NOMO-1 treated with dmso at 0.1 percent for 144 hours (cell line): ENCODE measurements at regions not wholly inside any gene's neighbourhood (a gene's known extent, or its start where the extent isn't known, plus 50 kb on each side); places are given as distances from the start of the nearest gene placed in this dataset.
"Not testable (repeated sequence)": the region's sequence is repeated elsewhere in the genome, so short reads cannot be mapped to it uniquely, and the experiment has no call there.

Experiments
- DNase-seq: peaks from one replicate; lab custom pipeline; 2025; ENCODE audit not compliant: unreplicated experiment; lab: John Stamatoyannopoulos, UW

DNA sequence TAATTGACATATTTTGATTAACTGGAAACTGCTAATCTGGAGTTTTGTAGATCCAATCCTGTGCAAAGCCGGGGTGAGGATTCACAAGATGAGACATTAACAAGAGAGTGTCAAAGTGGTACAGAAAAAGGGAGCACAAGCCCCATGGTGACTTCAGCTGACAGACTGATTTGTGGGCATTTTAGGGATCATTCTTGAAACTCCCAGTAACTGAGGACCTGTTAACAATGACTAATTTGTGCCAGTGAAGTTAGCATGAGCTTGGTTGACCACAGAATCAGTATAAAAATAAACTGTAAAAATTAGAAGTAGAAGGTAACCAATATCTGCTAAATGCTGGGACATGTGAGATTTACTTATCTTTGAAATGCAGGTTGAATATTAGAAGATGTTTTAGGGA lies 1578.3 kb downstream of the EFNA5 start:
- no peak for DNase-seq

DNA sequence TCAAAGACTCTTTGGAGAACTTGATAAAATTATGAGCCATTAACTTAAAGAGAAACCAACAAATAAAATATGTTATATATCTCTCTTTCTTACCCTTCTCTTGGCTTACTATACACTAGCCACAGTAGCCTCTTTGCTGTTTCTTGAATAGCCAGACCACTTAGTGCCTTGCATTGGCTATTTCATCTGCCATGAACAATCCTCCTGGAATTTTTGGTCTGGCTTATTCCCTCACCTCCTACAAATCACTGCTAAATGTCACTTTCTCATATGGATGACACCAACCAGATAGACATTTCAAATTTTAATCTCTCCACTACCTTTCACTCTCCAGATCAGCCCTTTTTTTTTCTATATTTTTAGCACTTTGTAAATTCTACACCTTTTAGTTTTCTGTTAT lies 1581.7 kb downstream of the EFNA5 start:
- DNase-seq, result no peak

DNA sequence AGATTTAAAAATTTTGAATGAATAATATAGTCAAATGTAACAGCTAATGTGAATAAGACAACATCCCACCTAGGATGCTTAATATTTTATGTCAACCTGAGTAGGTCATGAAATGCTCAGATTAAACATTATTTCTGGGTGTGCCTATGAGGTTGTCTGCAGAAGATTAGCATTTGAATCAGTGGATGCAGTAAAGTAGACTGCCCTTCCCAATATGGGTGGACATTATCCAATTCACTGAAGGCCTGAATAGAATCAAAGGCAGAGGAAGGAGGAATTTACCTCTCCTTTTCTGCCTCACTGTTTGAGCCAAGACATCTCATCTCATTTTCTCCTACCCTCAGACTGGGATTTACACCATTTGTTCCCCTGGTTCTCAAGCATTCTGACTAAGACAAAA lies 1582.3 kb downstream of the EFNA5 start:
- DNase-seq, result no peak

DNA sequence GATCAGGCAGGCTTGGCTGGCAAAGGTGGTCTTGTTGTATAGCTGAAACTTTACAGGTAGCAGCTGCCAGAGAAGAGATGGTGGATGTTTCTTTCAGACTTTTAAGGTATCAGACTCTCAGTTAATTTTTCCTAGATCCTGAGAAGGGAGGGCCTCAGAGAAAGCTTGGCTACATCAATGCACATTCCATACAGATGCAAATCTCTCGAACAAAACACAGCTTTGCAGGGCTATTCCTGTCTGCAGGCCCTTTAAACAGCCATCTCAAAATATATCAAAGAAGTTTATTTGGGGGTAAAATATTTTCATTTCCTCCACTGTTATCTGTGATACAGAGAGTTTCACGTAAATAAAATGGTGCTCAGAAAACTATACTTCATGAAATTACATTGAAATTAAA lies 1584.4 kb downstream of the EFNA5 start:
- DNase-seq, result no peak

DNA sequence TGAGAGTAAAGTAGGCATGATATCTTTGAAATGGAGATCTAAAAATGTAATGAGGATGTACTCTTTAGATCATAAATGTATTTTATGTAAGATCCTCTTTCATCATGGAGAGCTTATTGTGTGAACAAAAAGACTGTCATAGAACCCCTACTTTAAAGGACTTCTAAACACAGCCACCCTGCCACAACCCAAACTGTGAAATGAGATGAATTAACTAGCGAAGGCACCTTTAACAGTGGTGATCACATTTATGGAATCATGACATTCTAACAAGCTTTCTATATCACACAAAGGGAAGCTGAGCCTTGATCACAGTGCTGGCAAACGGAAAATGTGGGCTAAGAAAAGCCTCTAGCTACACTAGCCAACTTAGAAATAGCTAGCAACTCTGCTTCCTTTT lies 1585.2 kb downstream of the EFNA5 start:
- DNase-seq, result no peak

DNA sequence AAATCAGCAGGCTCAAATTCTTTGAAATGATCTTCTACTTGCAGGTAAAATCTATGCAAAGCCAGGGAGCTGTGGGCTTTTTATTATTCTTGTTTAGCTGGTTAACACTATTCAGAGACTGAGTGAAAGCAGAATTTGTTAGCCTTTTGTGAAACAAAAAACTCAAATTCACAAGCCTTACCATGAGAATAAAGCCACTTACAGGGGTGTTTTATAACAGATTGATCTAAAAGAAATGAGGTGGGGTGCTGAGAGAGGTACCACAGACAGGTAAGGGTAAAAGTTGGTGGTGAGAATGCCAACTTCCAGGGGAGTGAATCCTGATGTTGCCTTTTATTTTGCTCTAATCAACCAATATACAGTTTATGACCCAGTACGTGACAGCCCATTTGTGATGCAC lies 1585.6 kb downstream of the EFNA5 start:
- no peak for DNase-seq

DNA sequence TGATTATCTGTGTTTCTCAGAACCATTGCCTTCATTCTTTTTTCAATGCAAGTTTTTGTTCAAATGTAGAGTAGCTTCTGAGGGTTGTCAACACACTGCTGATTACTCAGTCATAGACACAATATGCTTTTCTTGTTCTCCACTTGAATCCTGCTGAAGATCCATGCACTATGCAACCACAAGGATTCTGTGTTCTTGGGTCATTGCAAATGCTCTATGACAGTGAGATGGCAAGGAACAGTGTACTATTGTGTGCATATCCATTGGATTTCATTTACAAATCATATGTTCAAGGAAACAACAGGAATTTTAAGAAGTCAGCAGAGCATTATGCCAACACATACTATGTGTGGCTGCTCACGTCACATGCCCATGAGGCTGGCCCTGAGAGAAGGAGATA lies 1590.2 kb downstream of the EFNA5 start:
- DNase-seq, result no peak

DNA sequence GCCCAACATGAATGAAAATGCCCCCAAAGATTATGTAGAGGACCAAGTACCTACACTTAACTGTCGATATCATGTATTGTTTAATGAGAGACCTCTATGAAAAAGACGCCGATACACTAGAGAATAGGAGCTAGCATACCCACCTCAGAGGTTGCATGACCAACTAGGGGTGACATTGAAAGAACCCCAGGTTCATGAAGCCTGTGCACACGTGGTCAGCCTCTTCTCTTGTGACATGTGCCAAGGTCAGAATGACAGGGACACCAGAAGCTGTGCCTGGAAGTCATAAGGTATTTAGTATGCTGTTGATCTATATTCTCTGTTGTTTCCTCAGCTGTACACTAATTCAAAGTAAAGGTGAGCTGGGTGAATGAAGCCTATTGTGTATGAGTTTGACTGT lies 1594.1 kb downstream of the EFNA5 start:
- no peak for DNase-seq

DNA sequence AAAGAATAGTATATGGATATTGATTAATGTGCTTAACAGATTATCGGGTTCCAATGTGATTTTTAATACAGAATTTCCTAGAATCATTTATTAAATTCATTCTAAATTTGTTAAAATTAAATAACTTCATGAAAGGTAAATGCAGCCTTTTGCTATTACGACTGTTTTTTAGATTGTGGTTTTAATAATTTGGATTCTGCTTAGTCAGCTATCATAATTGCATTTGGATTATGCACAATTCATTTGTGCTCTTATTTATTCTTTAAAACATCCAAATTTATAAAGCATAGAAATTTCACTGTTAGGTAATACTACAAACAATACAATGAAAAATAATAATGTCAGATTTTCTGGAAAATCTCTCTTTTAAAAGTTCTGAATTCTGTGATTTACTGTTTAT lies 1598.5 kb downstream of the EFNA5 start:
- no peak for DNase-seq

DNA sequence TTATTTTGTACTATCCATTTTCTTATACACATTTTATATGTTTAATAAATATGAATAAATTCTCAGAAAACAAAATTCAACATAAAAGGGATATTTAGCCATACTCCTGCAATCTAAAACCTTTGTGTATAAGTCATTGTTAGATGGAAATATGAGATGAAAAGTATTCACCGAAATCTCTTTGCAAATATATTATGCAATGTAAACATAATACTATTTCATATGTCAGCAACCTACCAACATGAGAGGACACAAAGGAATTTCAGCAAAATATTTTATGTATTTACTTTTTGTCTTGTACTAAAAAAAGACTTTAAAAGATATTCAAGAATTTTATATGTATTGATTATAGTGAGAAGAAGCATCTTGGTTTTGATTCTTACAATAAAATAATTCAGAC lies 1623.4 kb downstream of the EFNA5 start:
- DNase-seq, result no peak

DNA sequence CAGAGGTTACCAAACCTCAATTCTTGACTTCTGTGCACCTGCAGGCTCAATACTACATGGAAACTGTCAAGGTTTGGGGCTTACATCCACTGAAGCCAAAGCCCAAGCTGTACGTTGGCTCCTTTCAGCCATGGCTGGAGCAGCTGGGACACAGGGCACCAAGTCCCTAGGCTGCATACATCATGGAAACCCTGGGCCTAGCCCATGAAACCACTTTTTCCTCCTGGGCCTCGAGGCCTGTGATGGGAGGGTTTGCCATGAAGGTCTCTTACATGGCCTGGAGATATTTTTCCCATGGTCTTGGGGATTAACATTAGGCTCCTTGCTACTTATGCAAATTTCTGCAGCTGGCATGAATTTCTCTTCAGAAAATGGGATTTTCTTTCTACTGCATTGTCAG lies 1638.7 kb downstream of the EFNA5 start:
- not testable (repeated sequence) for DNase-seq

DNA sequence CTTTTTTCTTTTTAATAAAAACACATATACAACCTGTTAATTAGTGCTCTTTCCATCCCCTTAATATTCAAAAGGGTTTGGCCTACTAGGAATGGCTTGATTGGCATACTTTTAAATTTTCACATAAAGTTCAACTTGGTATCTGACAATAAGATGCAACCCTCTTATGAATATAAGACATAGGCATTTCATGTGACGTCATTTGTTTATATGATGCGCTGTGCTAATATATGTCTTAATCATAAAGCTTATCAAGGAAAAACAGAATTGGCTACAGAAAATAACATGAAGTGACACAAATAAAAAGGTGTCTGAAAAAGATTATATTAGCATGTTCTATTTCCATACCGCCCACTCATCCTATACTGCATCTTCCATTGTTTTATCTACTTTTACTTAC lies 1642.4 kb downstream of the EFNA5 start:
- DNase-seq, result no peak

DNA sequence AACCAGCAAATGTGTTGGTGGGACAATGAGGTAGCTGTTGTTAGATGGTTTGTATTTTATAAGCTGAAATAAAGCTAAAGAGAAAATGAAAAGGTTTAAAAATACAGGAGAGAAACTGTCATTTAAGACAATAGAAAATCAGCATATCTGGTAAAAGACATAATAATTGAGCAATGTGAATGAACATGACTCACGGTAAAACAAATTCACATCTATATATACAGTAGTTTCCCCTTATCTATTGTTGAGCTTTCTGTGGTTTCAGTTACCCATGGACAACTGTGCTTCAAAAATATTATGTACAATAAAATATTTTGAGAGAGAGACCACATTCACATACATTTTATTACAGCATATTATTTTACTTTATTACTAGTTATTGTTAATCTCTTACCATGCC lies 1649.8 kb downstream of the EFNA5 start:
- no peak for DNase-seq

DNA sequence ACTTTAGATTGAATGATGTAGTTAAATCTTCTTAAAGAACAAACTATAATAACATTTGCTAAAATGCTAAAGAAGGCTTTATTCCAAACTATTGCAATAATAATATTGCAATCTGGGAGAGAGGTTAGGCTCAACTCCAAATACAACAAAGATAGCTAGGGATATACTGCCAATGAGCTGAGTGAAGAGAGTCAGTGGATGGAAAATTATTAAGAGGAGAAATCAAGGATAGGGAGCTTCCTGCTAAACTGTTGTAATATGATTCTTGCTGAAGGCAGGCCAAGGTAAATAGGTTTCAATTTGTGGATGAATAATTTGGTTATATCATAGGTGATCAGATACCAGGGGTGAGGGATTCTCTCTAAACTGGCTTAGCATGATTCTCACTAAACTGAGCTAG lies 1651.5 kb downstream of the EFNA5 start:
- DNase-seq, result no peak

DNA sequence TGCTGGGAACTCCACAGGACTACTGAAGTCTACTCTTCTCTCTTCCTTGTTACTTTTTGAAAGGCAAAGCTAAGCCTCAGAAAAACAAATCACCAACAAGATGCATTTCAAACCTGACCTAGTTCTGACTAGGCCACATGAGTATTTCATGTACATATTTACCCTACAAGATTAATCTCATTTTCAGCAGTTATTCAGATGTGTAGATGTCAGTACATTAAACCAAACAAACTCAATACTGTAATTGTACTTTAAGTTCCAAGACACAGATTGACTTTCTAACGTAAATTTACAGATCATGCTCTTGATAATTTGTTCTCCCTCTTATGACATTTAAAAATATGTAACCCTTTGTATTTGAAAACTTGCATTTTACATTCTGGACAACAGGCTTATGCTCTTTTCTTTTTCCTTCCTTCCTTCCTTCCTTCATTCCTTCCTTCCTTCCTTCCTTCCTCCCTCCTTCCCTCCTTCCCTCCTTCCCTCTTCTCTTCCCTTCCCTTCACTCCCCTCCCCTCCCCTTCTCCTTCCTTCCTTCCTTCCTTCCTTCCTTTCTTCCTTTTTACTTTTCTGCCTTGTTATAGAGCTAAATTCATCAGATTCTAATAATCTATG lies 1653.4 kb downstream of the EFNA5 start:
- DNase-seq, result no peak

DNA sequence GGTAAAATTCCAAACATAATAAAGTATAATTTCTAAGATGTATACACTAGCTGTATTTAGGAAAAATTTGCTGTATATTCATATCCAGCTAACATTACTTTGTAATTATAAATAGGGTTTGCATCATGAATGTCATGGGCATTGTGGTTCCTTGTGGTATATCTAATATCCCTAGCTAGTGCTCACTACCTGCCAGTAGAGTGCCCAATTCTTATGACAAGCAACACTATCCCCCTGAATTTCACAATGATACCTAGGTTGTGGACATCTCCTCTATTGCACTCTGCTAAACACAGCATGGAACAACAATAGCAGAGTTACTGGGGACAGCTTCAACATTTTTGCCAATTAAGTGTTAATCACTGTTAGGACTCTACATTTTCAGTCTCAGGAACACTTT lies 1656.5 kb downstream of the EFNA5 start:
- DNase-seq, result no peak

DNA sequence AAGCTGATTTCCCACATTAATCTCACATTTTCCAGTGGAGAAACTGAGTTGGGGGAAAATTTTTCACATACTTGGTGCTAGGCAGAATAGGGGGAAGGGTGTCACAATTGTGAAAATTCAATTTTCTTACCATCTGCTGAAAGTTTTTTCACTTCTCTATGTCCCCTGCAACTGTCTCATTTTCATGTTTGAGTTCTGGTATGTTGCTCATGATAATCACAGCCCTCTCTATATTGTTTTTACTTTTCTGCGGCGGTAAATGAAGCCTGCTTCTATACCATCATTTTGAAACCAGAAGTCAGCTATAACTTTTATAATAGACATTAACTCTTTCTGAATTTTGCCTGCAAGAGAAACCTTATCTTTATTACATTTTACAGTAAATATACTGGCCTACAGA lies 1664.5 kb downstream of the EFNA5 start:
- DNase-seq, result no peak

DNA sequence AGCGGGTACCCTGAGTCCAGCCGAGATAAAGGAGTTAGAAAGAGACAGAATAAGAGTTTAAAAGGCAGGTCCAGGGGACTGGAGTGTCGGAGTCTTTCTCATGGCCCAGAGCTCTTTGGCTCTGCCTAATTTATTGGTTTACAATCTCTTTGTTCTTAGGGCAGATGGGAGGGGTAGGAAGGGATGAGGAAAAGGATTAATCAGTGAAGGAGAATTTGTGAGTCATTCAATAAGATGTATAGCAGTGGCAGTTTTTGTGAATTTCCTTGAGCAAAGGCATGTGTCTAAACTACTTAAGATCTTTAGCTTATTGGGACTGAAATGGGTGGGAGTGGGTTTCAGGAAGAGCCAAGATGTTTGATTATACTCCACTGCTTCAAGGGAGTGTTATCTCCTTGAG lies 1671.7 kb downstream of the EFNA5 start:
- DNase-seq, result not testable (repeated sequence)

DNA sequence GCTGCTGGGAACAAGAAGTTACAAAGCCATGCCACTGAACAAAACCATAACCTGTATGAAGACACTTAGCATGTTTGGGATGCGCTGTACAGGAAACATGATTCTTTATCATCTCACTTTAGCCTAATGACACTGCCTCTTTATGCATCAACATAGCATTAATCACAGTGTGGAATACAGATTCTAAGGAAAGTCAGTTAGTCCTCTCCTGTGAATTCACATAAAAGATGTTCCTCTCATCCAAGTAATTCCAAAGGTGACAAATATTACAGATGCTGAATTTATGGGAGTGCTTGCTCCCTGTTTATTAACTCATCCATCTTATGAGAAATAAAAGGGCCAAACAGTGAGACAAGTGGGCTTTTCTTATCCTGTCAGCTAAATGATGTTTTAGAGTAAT lies 1677.7 kb downstream of the EFNA5 start:
- no peak for DNase-seq

DNA sequence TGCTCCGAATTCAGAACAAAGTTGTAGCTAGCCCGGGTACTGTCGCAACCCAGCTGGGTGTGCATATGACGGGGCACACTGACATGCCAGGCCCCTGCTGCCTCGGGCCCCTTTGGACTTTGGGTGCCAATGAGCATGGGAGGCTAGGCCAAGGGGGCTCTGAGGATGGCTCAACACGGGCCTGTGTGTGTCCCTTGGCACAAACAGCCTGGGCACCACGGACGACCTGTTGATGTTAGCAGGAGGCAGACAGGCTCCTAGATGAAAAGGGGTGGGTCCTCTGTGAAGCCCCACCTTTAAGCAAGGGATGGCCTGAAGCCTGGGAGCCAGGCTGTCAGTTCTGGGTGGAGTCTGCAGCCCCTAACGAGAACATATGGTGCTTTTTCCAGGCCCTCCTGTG lies 1688.2 kb downstream of the EFNA5 start:
- no peak for DNase-seq

DNA sequence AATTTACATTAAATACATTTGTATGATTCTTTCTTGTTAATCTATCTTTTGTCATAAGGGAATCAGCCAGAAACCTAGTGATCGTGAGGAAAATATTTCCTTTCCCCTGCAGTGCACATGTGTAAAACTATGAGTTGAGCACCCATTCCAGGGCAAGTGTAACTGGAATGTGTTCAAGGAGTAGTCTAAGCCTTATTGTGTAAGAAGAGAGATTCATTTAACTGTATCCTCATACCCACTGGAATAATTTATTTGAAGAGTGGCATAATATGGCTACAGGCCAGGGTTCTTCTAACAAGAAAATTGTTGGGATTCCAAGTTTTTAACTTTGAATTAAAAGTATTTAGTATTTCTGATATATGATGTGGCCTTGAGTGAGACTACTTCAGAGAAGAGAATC lies 1692.7 kb downstream of the EFNA5 start:
- no peak for DNase-seq

DNA sequence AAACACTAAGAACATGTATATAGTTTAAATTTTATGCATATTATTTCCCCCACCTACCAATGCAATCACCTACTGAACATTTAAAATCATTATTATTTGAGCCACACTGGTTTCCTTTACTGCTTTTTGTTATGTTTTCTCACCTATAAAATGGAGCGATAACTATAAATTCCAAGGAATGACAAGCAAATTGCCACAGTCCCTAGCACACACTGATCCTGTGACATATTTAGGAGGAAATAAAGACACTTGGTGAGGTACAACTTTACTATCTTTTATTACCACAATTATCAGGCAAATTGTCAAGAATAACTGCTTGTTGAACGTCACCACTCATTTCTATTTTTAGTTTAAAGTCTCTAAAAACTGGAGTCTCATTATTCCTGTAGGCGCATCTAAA lies 1693.6 kb downstream of the EFNA5 start:
- DNase-seq, result no peak

DNA sequence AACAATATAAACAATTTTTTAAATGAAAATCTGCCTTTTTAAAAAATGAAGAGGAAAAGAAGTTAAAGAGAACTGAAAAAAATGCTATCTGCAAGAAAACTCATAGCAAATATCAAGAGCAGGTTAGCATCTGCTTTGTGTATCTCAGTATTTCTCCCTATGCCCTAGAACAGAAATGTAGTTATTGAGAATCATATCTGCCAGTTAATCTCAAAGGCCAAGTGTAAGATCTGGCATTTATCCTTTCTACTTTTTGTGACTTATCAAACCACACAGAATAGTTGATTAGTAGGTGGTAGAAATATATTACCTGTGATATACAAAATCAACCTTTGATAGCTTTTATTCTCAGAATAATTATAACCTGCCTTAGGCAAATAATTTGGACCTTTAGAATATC lies 1699.8 kb downstream of the EFNA5 start:
- DNase-seq, result no peak

DNA sequence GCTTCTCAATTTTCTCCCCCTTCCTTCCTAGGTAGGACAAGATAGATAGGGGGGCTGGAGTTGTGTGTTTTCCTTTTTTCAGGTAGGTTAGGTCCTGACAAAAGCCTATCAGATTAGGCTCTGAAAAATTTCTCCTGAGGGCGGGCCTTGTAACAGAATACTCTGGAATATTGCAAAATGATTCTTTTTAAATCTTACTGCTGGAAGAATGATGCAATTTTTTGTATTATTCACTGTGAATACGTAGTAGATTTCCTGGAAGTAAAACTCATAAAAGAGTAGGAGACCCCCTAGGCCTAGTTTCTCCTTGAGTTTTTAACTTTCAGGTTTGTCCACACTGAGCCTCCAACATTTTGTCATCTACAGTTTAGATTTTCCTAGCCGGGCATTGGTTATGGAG lies 1701.8 kb downstream of the EFNA5 start:
- no peak for DNase-seq
